ENCODE measurements at regions not wholly inside any gene's neighbourhood (a gene's known extent, or its start where the extent isn't known, plus 50 kb on each side); places are given as distances from the start of the nearest gene placed in this dataset.

GRCh38 chr13:50512474-50513299, 330.8 kb downstream of the DLEU7 start:
- DNase-seq = peak; percentile 51

DNA sequence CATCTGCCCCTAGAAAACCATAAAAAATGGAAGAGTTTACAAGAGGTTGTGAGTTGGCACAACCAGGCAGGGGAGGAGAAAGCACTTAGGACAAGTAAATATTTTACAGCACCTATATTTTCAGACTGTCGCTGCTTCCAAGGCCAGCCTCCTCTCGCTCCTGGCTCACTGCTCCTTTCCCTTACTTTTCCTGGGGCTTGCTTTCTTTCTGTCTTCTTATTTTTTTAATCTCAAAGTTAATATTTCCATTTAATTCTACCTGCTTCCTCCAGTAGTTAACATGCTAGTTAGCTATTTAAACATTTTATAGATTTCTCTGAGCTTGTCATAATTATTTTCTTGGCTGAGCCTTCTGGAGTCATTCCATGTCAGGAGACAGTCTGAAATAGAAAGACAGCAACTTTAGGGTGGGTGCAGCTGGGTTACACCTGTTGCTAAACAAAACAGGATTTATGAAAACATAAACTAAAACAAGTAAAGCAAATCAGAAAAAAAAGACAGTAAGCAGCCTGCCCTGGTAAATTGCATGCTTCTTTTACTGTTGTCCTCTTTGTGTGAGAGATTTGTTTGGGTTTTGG, 330.1 kb downstream of the DLEU7 start:
- no peak for DNase-seq

GRCh38 chr13:50514249-50514648, 329.2 kb downstream of the DLEU7 start:
- DNase-seq = no peak

- no peak for DNase-seq
Measured at GRCh38 chr13:50518131-50518530, 325.4 kb downstream of the DLEU7 start.

GRCh38 chr13:50518781-50519201, 324.7 kb downstream of the DLEU7 start:
- no peak for DNase-seq

DNA sequence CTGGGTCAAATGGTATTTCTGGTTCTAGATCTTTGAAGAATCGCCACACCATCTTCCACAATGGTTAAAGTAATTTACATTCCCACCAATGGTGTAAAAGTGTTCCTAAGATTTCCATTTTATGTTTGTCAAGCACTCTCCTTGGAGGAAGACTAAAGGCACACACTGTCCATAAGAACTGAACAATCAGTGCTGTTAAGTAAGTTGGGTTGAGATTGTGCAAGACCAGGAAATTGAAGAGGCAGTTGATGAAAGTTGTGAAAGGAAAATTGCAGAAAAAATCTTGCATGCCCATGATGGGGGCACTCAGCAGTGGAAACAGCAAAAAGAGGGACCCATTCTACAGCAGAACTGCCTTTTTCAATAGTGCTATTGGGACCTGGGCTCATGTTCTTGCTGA, 323.6 kb downstream of the DLEU7 start:
- DNase-seq = no peak

GRCh38 chr13:50521006-50521830, 322.3 kb downstream of the DLEU7 start:
- DNase-seq = no peak

GRCh38 chr13:50521831-50522149, 321.7 kb downstream of the DLEU7 start:
- no peak for DNase-seq

GRCh38 chr13:50522506-50522905, 321.0 kb downstream of the DLEU7 start:
- no peak for DNase-seq

DNA sequence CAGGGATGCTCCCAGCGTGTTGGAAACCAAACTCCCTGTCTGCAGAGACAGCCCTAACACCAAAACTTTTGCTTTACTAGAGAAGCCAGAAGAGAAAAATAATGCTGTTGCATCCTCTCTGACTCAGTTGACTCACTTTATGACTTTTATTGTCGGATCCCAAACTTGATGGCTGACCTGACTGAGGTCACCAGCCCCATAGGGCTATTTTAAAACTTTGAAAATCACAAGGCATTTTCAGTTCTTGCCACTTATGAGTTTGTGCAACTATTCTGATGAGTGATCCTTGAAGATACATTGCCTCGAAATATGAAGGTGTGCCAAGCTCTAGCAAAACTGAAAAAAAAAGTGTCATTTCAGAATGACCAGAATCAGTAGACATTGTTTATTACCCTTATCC, 320.2 kb downstream of the DLEU7 start:
- DNase-seq = no peak

DNA sequence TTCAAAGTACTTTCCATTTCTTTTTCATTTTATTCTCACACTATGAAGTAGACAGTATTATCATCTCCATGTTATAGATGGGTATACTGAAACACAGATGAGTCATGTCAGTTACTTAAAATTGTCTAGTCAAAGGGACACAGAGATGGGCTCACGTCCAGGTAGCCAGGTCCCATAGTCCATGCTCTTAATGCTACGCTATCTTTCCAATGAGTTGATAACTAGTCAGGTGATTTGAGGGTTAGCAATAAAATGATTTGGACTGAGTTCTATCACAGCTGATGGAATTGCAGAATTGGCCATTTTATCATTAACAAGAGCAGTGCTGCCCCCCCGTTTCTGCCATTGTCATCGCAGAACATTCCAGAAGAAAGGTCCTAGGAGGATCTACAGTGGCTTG, 318.9 kb downstream of the DLEU7 start:
- DNase-seq = no peak

DNA sequence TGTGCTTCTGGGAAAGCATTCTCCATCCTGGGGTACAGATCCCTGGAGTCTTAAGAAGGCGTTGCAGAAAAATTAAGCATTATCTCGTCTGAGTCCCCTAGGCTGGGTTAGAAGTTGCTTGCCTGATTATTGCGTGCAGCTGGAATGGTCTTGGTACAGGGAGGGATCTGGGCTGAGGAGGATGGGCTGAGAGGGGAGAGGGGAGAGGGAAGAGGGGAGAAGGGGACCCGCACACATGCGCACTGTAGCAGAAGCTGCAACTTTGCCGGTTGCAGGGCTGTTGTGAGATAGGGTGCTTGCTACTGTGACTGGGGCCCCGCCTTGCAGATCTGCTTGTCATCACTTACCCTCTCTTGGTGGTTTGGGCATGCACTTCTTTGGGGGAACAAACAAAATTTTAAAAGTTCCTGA, 316.8 kb downstream of the DLEU7 start:
- no peak for DNase-seq

GRCh38 chr13:50527188-50527587, 316.3 kb downstream of the DLEU7 start:
- no peak for DNase-seq

GRCh38 chr13:50527612-50528509, 315.6 kb downstream of the DLEU7 start:
- no peak for DNase-seq

- no peak for DNase-seq
Measured at GRCh38 chr13:50529154-50529882, 314.2 kb downstream of the DLEU7 start.

DNA sequence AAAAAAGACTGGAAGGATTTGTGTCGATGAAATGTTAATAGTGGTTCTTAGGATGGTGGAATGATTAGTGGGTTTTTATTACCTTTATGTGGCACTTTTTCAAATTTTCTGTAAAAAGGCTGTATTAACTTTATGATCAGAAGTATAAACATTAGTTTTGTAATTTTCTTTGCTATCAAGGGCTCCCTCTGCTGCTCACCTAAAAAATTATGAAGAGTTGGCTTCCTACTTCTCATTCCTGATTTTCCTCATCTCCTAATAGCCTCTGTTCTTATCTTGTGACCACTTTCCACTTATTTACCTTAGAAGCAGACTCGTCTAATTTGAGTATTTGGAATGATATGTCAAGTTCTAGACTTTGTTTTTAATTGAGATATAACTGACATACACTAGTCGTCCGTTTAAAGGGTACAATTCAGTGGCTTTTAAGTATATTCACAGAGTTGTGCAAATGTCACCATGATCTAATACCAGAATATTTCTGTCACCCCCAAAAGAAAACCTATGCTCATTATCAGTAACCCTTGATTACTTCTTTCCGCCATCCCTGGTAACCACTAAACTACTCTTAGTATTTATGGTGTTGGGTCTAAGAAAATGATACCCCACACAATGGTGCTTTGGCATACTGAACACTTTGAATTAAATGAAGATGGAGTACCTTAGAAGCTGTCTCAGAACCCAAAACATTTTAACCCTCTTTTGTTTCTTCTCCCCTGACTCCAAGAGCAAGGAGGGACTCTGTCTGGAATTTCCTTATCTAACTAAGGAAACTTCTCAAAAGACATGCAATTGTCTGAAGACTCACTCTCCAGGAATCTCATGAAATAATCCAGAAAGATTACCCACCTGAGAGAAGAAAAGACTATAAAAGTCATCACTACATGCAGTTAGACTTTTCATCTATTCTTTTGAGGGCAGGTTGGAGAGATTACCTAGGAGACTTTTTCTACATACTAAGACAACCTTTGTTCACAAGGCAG, 311.3 kb downstream of the DLEU7 start:
- peak in 1 of 2 donors; percentile 31 for DNase-seq

- no peak for DNase-seq
Measured at GRCh38 chr13:50535050-50535449, 308.4 kb downstream of the DLEU7 start.

GRCh38 chr13:50537029-50537428, 306.5 kb downstream of the DLEU7 start:
- no peak for DNase-seq

GRCh38 chr13:50539791-50540530, 303.5 kb downstream of the DLEU7 start:
- no peak for DNase-seq

- DNase-seq = no peak
Measured at GRCh38 chr13:50543141-50543540, 300.4 kb downstream of the DLEU7 start.
